Ammon's horn (tissue), 1 donor: ENCODE measurements at regions not wholly inside any gene's neighbourhood (a gene's known extent, or its start where the extent isn't known, plus 50 kb on each side); places are given as distances from the start of the nearest gene placed in this dataset.
"Not testable (repeated sequence)": the region's sequence is repeated elsewhere in the genome, so short reads cannot be mapped to it uniquely, and the experiment has no call there.

Source experiments
- DNase-seq: peaks from one replicate; pipeline ENCODE4 v3.0.0-alpha.2; 2016; ENCODE audit warnings: low spot score

- no peak for DNase-seq
These were observed 99.2 kb upstream of the KCNK2 start for GRCh38 chr1:214983126-214983869.

- no peak for DNase-seq
These were observed 93.2 kb upstream of the KCNK2 start for GRCh38 chr1:214989341-214989740.

GRCh38 chr1:214990619-214991018, 91.9 kb upstream of the KCNK2 start:
- DNase-seq, result no peak

- DNase-seq, result no peak
These were observed 90.7 kb upstream of the KCNK2 start for GRCh38 chr1:214991691-214992315.

GRCh38 chr1:214993419-214993818, 89.1 kb upstream of the KCNK2 start:
- DNase-seq, result no peak

GRCh38 chr1:214997685-214998084, 84.9 kb upstream of the KCNK2 start:
- DNase-seq, result no peak

GRCh38 chr1:215001419-215002021, 81.0 kb upstream of the KCNK2 start:
- no peak for DNase-seq

GRCh38 chr1:215002471-215002870, 80.1 kb upstream of the KCNK2 start:
- DNase-seq, result no peak

GRCh38 chr1:215003686-215004085, 78.9 kb upstream of the KCNK2 start:
- DNase-seq, result no peak

- DNase-seq, result no peak
These were observed 78.3 kb upstream of the KCNK2 start for GRCh38 chr1:215004121-215004827.

GRCh38 chr1:215005078-215005477, 77.5 kb upstream of the KCNK2 start:
- DNase-seq, result no peak

- no peak for DNase-seq
These were observed 76.7 kb upstream of the KCNK2 start for GRCh38 chr1:215005656-215006345.

- no peak for DNase-seq
These were observed 74.7 kb upstream of the KCNK2 start for GRCh38 chr1:215007880-215008279.

- DNase-seq, result no peak
These were observed 64.0 kb upstream of the KCNK2 start for GRCh38 chr1:215018555-215018954.

- DNase-seq, result no peak
These were observed 60.3 kb upstream of the KCNK2 start for GRCh38 chr1:215022204-215022603.

- no peak for DNase-seq
These were observed 59.8 kb upstream of the KCNK2 start for GRCh38 chr1:215022741-215023141.

GRCh38 chr1:215023155-215023832, 59.2 kb upstream of the KCNK2 start:
- no peak for DNase-seq

- DNase-seq, result no peak
These were observed 53.6 kb upstream of the KCNK2 start for GRCh38 chr1:215028954-215029353.

- not testable (repeated sequence) for DNase-seq
These were observed 52.0 kb upstream of the KCNK2 start for GRCh38 chr1:215030581-215030980.

- no peak for DNase-seq
These were observed 51.1 kb upstream of the KCNK2 start for GRCh38 chr1:215031392-215031791.
